ENCODE measurements at regions not wholly inside any gene's neighbourhood (a gene's known extent, or its start where the extent isn't known, plus 50 kb on each side); places are given as distances from the start of the nearest gene placed in this dataset.

GRCh38 chr21:27425574-27425973 is 458.7 kb upstream of the ADAMTS5 start:
- intact Hi-C loops (cut with DNase I), result no loop called here
- H3K36me3 ChIP-seq (replicated peaks in 1 of 2; ENCODE audit: insufficient read depth in 1 of 2, low read depth in 2 of 2), result no peaks in the 10 kb centered on the region
- TF ChIP-seq CTCF (IDR thresholded peaks at IDR 0.05) (no peak), POLR2A (IDR thresholded peaks at IDR 0.05) (no peak)
- H3K27ac ChIP-seq, result no peak overlapping the region
- no peak for ATAC-seq
- no peaks in the 10 kb centered on the region for H3K4me1 ChIP-seq
- H3K27me3 ChIP-seq, result no peaks in the 10 kb centered on the region
- DNase-seq, result no peak
- H3K9me3 ChIP-seq, result no peaks in the 10 kb centered on the region
- H3K4me3 ChIP-seq, result no peak overlapping the region
- 33 to 38% methylated on average over 3 of the region's 3 CpGs for WGBS, 2 donors

GRCh38 chr21:27425172-27425571 is 458.3 kb upstream of the ADAMTS5 start:
- no peaks in the 10 kb centered on the region for H3K9me3 ChIP-seq
- WGBS, 2 donors, result 58 to 67% methylated on average over 2 of the region's 2 CpGs
- H3K4me1 ChIP-seq, result no peaks in the 10 kb centered on the region
- H3K4me3 ChIP-seq, result no peak overlapping the region
- no peaks in the 10 kb centered on the region for H3K27me3 ChIP-seq
- no peak for TF ChIP-seq CTCF (IDR thresholded peaks at IDR 0.05)
- no peak for TF ChIP-seq POLR2A (IDR thresholded peaks at IDR 0.05)
- H3K27ac ChIP-seq, result no peak overlapping the region
- intact Hi-C loops (cut with DNase I), result no loop called here
- DNase-seq (no peak), ATAC-seq (no peak)
- no peaks in the 10 kb centered on the region for H3K36me3 ChIP-seq (replicated peaks in 1 of 2; ENCODE audit: insufficient read depth in 1 of 2, low read depth in 2 of 2)

- H3K4me3 ChIP-seq, result no peak overlapping the region
- TF ChIP-seq CTCF (IDR thresholded peaks at IDR 0.05) (no peak), POLR2A (IDR thresholded peaks at IDR 0.05) (no peak)
- no peaks in the 10 kb centered on the region for H3K4me1 ChIP-seq
- no peaks in the 10 kb centered on the region for H3K36me3 ChIP-seq (replicated peaks in 1 of 2; ENCODE audit: insufficient read depth in 1 of 2, low read depth in 2 of 2)
- H3K27ac ChIP-seq, result no peak overlapping the region
- ATAC-seq (no peak), DNase-seq (no peak)
- intact Hi-C loops (cut with DNase I), result no loop called here
- H3K9me3 ChIP-seq, result no peaks in the 10 kb centered on the region
- H3K27me3 ChIP-seq, result no peaks in the 10 kb centered on the region
- 75 to 100% methylated on average over 1 of the region's 1 CpG for WGBS, 2 donors
These were observed 457.7 kb upstream of the ADAMTS5 start for GRCh38 chr21:27424601-27425000.

- DNase-seq (no peak), ATAC-seq (no peak)
- H3K9me3 ChIP-seq, result no peaks in the 10 kb centered on the region
- no peak overlapping the region for H3K27ac ChIP-seq
- 78 to 79% methylated on average over 4 of the region's 4 CpGs for WGBS, 2 donors
- no peak for TF ChIP-seq POLR2A (IDR thresholded peaks at IDR 0.05)
- TF ChIP-seq CTCF (IDR thresholded peaks at IDR 0.05), result no peak
- no peaks in the 10 kb centered on the region for H3K36me3 ChIP-seq (replicated peaks in 1 of 2; ENCODE audit: insufficient read depth in 1 of 2, low read depth in 2 of 2)
- H3K27me3 ChIP-seq, result no peaks in the 10 kb centered on the region
- intact Hi-C loops (cut with DNase I), result no loop called here
- no peak overlapping the region for H3K4me3 ChIP-seq
- H3K4me1 ChIP-seq, result no peaks in the 10 kb centered on the region
These were observed 457.2 kb upstream of the ADAMTS5 start for GRCh38 chr21:27423906-27424595.

GRCh38 chr21:27423038-27423437 is 456.1 kb upstream of the ADAMTS5 start:
- TF ChIP-seq CTCF (IDR thresholded peaks at IDR 0.05) (no peak), POLR2A (IDR thresholded peaks at IDR 0.05) (no peak)
- Histone ChIP-seq H3K4me1 (no peaks in the 10 kb centered on the region), H3K4me3 (no peak overlapping the region), H3K9me3 (no peaks in the 10 kb centered on the region), H3K36me3 (replicated peaks in 1 of 2; ENCODE audit: insufficient read depth in 1 of 2, low read depth in 2 of 2) (no peaks in the 10 kb centered on the region), H3K27me3 (no peaks in the 10 kb centered on the region), H3K27ac (no peak overlapping the region)
- ATAC-seq (peak; percentile 30), DNase-seq (peak in 3 of 4 donors; percentile 24 to 50 (median 29))
- 85 to 86% methylated on average over 4 of the region's 4 CpGs for WGBS, 2 donors
- intact Hi-C loops (cut with DNase I), result no loop called here
